22Rv1 (cell line): ENCODE measurements at regions not wholly inside any gene's neighbourhood (a gene's known extent, or its start where the extent isn't known, plus 50 kb on each side); places are given as distances from the start of the nearest gene placed in this dataset.
A peak's percentile ranks its signal among the peaks of the same experiment; 100 is the strongest.
"Not testable (repeated sequence)": the region's sequence is repeated elsewhere in the genome, so short reads cannot be mapped to it uniquely, and the experiment has no call there.

Source experiments
- H3K27ac ChIP-seq: fragments of 450-650 bp; 2 replicates; pipeline ENCODE4 v1.5.1; 2017
- CTCF ChIP-seq: fragments of 450-650 bp; IDR thresholded peaks from 2 replicates; pipeline ENCODE4 v1.5.1; 2017; ENCODE audit warnings: mild to moderate bottlenecking
- ZFX ChIP-seq: fragments of 450-650 bp; IDR thresholded peaks from 2 replicates; pipeline ENCODE4 v1.6.1; 2017; ENCODE audit warnings: antibody characterized with exemption, borderline replicate concordance

- no peak for TF ChIP-seq ZFX
- no peak for TF ChIP-seq CTCF
- H3K27ac ChIP-seq, result no peak overlapping the region
Observed at GRCh38 chr2:234559609-234560008, 62.7 kb upstream of the ARL4C start.

DNA sequence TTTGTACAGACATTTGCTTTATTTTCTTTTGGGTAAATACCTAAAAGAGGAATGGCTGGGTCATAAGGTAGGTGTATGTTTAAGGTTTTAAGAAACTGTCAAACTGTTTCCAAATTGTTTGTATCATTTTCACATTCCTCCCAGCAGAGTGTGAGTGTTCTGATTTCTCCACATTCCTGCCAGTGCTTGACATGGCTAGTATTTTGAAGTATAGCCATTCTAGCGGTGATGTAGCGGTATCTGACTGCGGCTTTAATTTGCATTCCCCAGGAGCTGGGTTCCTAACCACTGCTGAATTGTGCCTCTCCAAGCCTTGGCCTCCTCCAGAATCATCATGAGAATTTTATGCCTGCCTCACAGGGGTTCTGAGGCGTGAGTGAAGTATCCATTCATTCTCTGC lies 61.8 kb upstream of the ARL4C start:
- TF ChIP-seq ZFX (no peak), CTCF (no peak)
- H3K27ac ChIP-seq, result no peak overlapping the region

DNA sequence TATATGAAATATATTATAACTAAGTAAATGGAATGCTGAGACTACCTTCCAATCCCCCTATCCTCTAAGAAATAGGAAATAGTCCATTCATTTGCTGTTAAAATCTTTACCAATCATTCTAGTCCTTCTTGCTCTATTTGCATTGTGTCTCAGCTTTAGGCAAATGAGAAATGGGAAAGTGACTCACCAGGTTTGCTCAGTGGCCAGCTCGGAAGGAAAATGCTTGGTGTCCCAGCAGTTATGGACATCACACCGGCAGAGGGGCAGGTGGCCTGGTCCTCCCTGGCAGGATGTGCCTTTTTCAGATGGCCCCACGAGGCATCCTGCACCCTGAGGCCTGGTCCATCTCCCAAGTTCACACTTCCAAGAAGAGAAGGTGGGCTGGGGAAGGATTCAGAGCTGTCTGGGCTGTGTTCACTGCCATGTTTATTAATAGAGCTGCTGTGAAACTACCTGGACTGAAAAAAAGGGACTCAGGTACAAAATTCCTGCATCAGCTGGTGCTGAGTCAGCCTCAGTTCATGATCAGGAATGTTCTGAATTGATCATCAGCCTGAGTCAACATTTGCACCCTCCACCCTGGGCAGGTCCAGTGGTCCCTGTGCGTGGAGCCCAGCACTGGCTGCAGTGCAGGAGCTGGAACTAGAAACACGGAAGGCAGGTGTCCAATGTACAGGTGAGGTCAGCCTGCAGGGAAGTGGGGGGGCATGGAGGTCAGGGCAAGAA lies 60.1 kb upstream of the ARL4C start:
- H3K27ac ChIP-seq, result no peak overlapping the region

GRCh38 chr2:234555616-234556249 lies 58.9 kb upstream of the ARL4C start:
- H3K27ac ChIP-seq, result no peak overlapping the region
- no peak for TF ChIP-seq CTCF
- TF ChIP-seq ZFX, result no peak

More for the DNA sequence above, 60.1 kb upstream of the ARL4C start:
- no peak for TF ChIP-seq ZFX

- H3K27ac ChIP-seq, result no peak overlapping the region
- TF ChIP-seq CTCF (no peak), ZFX (no peak)
Observed at GRCh38 chr2:234555161-234555560, 58.3 kb upstream of the ARL4C start.

- H3K27ac ChIP-seq, result not testable (repeated sequence)
Observed at GRCh38 chr2:234553223-234553622, 56.3 kb upstream of the ARL4C start.

GRCh38 chr2:234550511-234551107 lies 53.7 kb upstream of the ARL4C start:
- TF ChIP-seq CTCF (peak; percentile 93), ZFX (no peak)
- no peak overlapping the region for H3K27ac ChIP-seq

GRCh38 chr2:234550056-234550455 lies 53.2 kb upstream of the ARL4C start:
- no peak overlapping the region for H3K27ac ChIP-seq
- TF ChIP-seq ZFX, result no peak
- no peak for TF ChIP-seq CTCF
